CD14-positive monocyte (primary cell): ENCODE measurements at regions not wholly inside any gene's neighbourhood (a gene's known extent, or its start where the extent isn't known, plus 50 kb on each side); places are given as distances from the start of the nearest gene placed in this dataset.

Source experiments
- DNase-seq, 3 donors: peaks; one replicate each; pipeline ENCODE4 v3.0.0-alpha.2; 2011 to 2022
- H2AFZ ChIP-seq: 2 replicates; pipeline ENCODE4 v1.6.0; 2012; ENCODE audit warnings: mild to moderate bottlenecking, low read depth, low read length, inconsistent platforms; ENCODE audit not compliant: insufficient read depth, poor library complexity, severe bottlenecking
- H3K27ac ChIP-seq, 2 donors: 1 replicate in 1 of 2; 2 replicates in 1 of 2; pipeline ENCODE4 v1.5.1; 2012 to 2013; ENCODE audit warnings: low read length in 2 of 2, control low read depth in 1 of 2, inconsistent platforms in 1 of 2, low read depth in 1 of 2, mild to moderate bottlenecking in 1 of 2
- H3K27me3 ChIP-seq, 2 donors: one replicate each; pipeline versions ENCODE4 v1.6.0 to v1.6.1; 2011 to 2013; ENCODE audit warnings: low read length in 2 of 2; ENCODE audit not compliant: control insufficient read depth in 2 of 2, insufficient read depth in 2 of 2
- H3K36me3 ChIP-seq, 2 donors: replicated peaks in 1 of 2; 1 replicate in 1 of 2; 2 replicates in 1 of 2; pipeline versions ENCODE4 v1.5.1 to v1.6.1; 2012 to 2013; ENCODE audit warnings: low read length in 2 of 2, control low read depth in 1 of 2, inconsistent platforms in 1 of 2, mild to moderate bottlenecking in 1 of 2; ENCODE audit not compliant: insufficient read depth in 2 of 2, control insufficient read depth in 1 of 2
- H3K4me1 ChIP-seq, 2 donors: 1 replicate in 1 of 2; 2 replicates in 1 of 2; pipeline versions ENCODE4 v1.5.1 to v1.6.1; 2012 to 2013; ENCODE audit warnings: low read length in 2 of 2, control low read depth in 1 of 2, inconsistent platforms in 1 of 2, mild to moderate bottlenecking in 1 of 2, moderate library complexity in 1 of 2; ENCODE audit not compliant: insufficient read depth in 2 of 2, control insufficient read depth in 1 of 2
- H3K4me2 ChIP-seq: replicated peaks from 2 replicates; pipeline ENCODE3; 2012; ENCODE audit warnings: low read length, moderate library complexity, mild to moderate bottlenecking; ENCODE audit not compliant: poor library complexity, severe bottlenecking; ENCODE audit errors: extremely low read depth
- H3K4me3 ChIP-seq, 3 experiments: fragments of 200-600 bp in 1 of 3; sonication (generic) in 1 of 3; replicated peaks in 1 of 3; 1 replicate in 2 of 3; 2 replicates in 1 of 3; pipeline ENCODE4 v1.5.1; 2011 to 2013; ENCODE audit warnings: low read length in 3 of 3, mild to moderate bottlenecking in 3 of 3, control low read depth in 2 of 3, low read depth in 2 of 3, inconsistent platforms in 1 of 3, moderate library complexity in 1 of 3
- H3K79me2 ChIP-seq: 2 replicates; pipeline ENCODE4 v1.6.0; 2012; ENCODE audit warnings: mild to moderate bottlenecking, control low read depth, inconsistent platforms, low read length, moderate library complexity; ENCODE audit not compliant: insufficient read depth
- H3K9ac ChIP-seq: 2 replicates; pipeline ENCODE4 v1.6.0; 2017; ENCODE audit warnings: low read length, mild to moderate bottlenecking; ENCODE audit not compliant: insufficient read depth, poor library complexity, severe bottlenecking
- H3K9me3 ChIP-seq, 2 donors: replicated peaks in 1 of 2; 1 replicate in 1 of 2; 2 replicates in 1 of 2; pipeline versions ENCODE4 v1.5.1 to v1.6.1; 2012 to 2013; ENCODE audit warnings: low read length in 2 of 2, control low read depth in 1 of 2; ENCODE audit not compliant: control insufficient read depth in 1 of 2, insufficient read depth in 1 of 2
- H4K20me1 ChIP-seq: 2 replicates; pipeline ENCODE4 v1.6.0; 2012; ENCODE audit warnings: mild to moderate bottlenecking, low read length, control low read depth, moderate library complexity; ENCODE audit not compliant: insufficient read depth
- H3K27ac Mint-ChIP-seq, 7 donors: one replicate each; pipeline ENCODE4 v1.8.0; 2020; ENCODE audit warnings: mild to moderate bottlenecking in 7 of 7, mixed read lengths in 7 of 7, moderate library complexity in 6 of 7, inconsistent platforms in 2 of 7
- H3K27me3 Mint-ChIP-seq, 3 donors: one replicate each; pipeline ENCODE4 v1.8.0; 2021 to 2022; ENCODE audit warnings: low read depth in 3 of 3, mild to moderate bottlenecking in 3 of 3, mixed read lengths in 3 of 3, moderate library complexity in 3 of 3, inconsistent platforms in 1 of 3
- H3K36me3 Mint-ChIP-seq, 2 donors: one replicate each; pipeline ENCODE4 v1.8.0; 2020; ENCODE audit warnings: mixed read lengths in 2 of 2, inconsistent platforms in 1 of 2, mild to moderate bottlenecking in 1 of 2
- H3K4me1 Mint-ChIP-seq: one replicate; pipeline ENCODE4 v1.8.0; 2020; ENCODE audit warnings: mild to moderate bottlenecking, mixed read lengths
- H3K4me3 Mint-ChIP-seq, 2 donors: one replicate each; pipeline ENCODE4 v1.8.0; 2020; ENCODE audit warnings: mild to moderate bottlenecking in 2 of 2, mixed read lengths in 2 of 2, moderate library complexity in 1 of 2
- H3K9me3 Mint-ChIP-seq, 7 donors: one replicate each; pipeline ENCODE4 v1.8.0; 2020 to 2022; ENCODE audit warnings: mixed read lengths in 7 of 7, mild to moderate bottlenecking in 6 of 7, moderate library complexity in 6 of 7, inconsistent platforms in 2 of 7
- CTCF ChIP-seq: fragments of 200-600 bp; IDR thresholded peaks from one replicate; pipeline ENCODE4 v1.8.0; 2022; ENCODE audit warnings: antibody characterized with exemption, mild to moderate bottlenecking
- WGBS: methylation state at CpG from one replicate; pipeline ENCODE4 v1.1.5; 2013; ENCODE audit warnings: missing lambda C conversion rate; ENCODE audit not compliant: insufficient coverage; 5-methylcytosine and 5-hydroxymethylcytosine counted together
- intact Hi-C, 2 donors: fragments of 100-400 bp; cut with micrococcal nuclease; formaldehyde crosslinking; loops; one replicate each; pipeline versions ENCODE4 v1.15.0 to v1.15.1; 2023

- no peak overlapping the region for H3K4me3 ChIP-seq
- no peaks in the 10 kb centered on the region for H3K79me2 ChIP-seq
- no peak overlapping the region for H3K4me2 ChIP-seq
- Mint-ChIP-seq H3K9me3 (peaks cover 0 to 3% (median 0%) of the 10 kb centered on the region in 7 donors), H3K27ac (no peak overlapping the region), H3K36me3 (no peaks in the 10 kb centered on the region), H3K27me3 (peaks cover 0 to 2% (median 2%) of the 10 kb centered on the region in 3 donors), H3K4me1 (no peaks in the 10 kb centered on the region), H3K4me3 (no peak overlapping the region)
- intact Hi-C loops, result no loop called here
- WGBS, result 100% methylated on average over 1 of the region's 10 CpGs
- H3K9me3 ChIP-seq, result no peaks in the 10 kb centered on the region
- no peak overlapping the region for H2AFZ ChIP-seq
- no peak for DNase-seq
- H3K27me3 ChIP-seq, result no peaks in the 10 kb centered on the region
- H4K20me1 ChIP-seq, result no peaks in the 10 kb centered on the region
- TF ChIP-seq CTCF, result no peak
- H3K36me3 ChIP-seq, result no peaks in the 10 kb centered on the region
- H3K27ac ChIP-seq, result no peak overlapping the region
- no peak overlapping the region for H3K9ac ChIP-seq
- H3K4me1 ChIP-seq, result no peaks in the 10 kb centered on the region
Measured at GRCh38 chr2:128395196-128395595, 76.5 kb upstream of the HS6ST1 start.

DNA sequence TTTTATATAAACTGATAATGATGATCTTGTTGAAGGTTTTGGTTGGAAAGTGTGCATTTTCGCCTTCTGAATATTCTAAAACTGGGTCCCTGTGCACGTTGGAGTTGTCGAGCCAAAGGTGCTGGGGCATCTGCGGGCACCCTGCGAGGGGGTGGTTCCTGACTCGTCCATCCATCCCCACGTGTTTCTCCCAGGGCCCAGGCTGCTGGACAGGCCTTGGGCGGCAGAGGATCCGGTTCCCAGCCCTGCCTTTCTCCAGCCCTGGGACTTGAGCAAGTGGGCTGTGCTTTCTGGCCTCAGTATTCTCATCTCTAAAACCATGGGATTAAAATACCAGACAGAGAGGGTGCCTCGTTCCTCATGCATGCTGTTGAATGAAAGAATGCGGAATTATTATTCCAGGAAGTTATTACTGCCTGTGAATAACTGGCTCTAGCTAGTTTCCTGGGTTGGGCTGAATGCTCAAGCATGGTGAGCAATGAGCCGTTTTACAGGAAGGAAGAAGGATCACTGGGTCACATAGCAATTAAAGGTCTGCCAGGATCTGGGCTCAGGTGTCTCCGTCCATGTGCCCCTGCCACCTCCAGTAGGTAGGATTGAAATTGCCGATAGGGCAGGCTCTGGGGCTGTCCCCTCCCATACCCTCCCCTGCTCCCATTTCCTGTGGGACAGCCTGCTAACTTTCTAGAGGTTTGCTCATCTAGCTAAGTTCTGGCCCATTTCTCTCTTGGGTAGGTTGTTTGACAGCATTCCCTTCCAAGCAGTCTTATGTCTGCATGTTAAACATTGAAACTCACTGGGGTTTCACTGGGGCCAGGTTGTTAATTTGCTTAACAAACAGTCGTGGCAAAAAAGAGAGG, 77.2 kb upstream of the HS6ST1 start:
- 85% methylated on average over 13 of the region's 15 CpGs for WGBS
- Histone ChIP-seq H3K27me3 (no peaks in the 10 kb centered on the region), H3K4me1 (no peaks in the 10 kb centered on the region), H3K4me2 (no peak overlapping the region), H3K9ac (no peak overlapping the region), H2AFZ (no peak overlapping the region), H3K36me3 (no peaks in the 10 kb centered on the region), H3K4me3 (no peak overlapping the region), H3K27ac (no peak overlapping the region), H4K20me1 (no peaks in the 10 kb centered on the region), H3K9me3 (no peaks in the 10 kb centered on the region), H3K79me2 (no peaks in the 10 kb centered on the region)
- Mint-ChIP-seq H3K4me1 (no peaks in the 10 kb centered on the region), H3K9me3 (peaks cover 0 to 3% (median 0%) of the 10 kb centered on the region in 7 donors), H3K4me3 (no peak overlapping the region), H3K36me3 (no peaks in the 10 kb centered on the region), H3K27ac (peak overlapping the region in 1 of 7 donors; percentile 26), H3K27me3 (peaks cover 0 to 2% (median 0%) of the 10 kb centered on the region in 3 donors)
- TF ChIP-seq CTCF, result no peak
- intact Hi-C loops, result no loop called here
- DNase-seq, result no peak
